Keratinocyte (primary cell): ENCODE measurements at regions not wholly inside any gene's neighbourhood (a gene's known extent, or its start where the extent isn't known, plus 50 kb on each side); places are given as distances from the start of the nearest gene placed in this dataset.
"Not testable (repeated sequence)": the region's sequence is repeated elsewhere in the genome, so short reads cannot be mapped to it uniquely, and the experiment has no call there.

ENCODE experiments used
- DNase-seq: peaks from one replicate; pipeline ENCODE4 v3.0.0-alpha.2; 2011; ENCODE audit warnings: low read depth, missing footprints, low spot score
- FAIRE-seq: peaks from 2 replicates; lab custom pipeline; 2011; peaks lifted over from hg19 to GRCh38; lab: Jason Lieb, UNC
- H2AFZ ChIP-seq: 2 replicates; pipeline ENCODE4 v1.6.0; 2012; ENCODE audit warnings: low read length, control low read depth, inconsistent platforms; ENCODE audit not compliant: control insufficient read depth
- H3K27ac ChIP-seq: 2 replicates; pipeline ENCODE4 v1.5.1; 2011; ENCODE audit warnings: low read length; ENCODE audit not compliant: control insufficient read depth, insufficient read depth
- H3K27me3 ChIP-seq: 3 replicates; pipeline ENCODE4 v1.6.0; 2011; ENCODE audit warnings: low read length; ENCODE audit not compliant: control insufficient read depth, insufficient read depth; ENCODE audit errors: extremely low read depth
- H3K36me3 ChIP-seq, 2 experiments: 2 replicates in 1 of 2; 3 replicates in 1 of 2; pipeline ENCODE4 v1.5.1; 2011; ENCODE audit warnings: low read length in 2 of 2, mild to moderate bottlenecking in 1 of 2; ENCODE audit not compliant: control insufficient read depth in 2 of 2, insufficient read depth in 2 of 2; ENCODE audit errors: extremely low read depth in 1 of 2
- H3K4me1 ChIP-seq: 3 replicates; pipeline ENCODE4 v1.5.1; 2011; ENCODE audit warnings: low read length; ENCODE audit not compliant: control insufficient read depth, insufficient read depth; ENCODE audit errors: extremely low read depth
- H3K4me2 ChIP-seq: 3 replicates; pipeline ENCODE4 v1.6.0; 2011; ENCODE audit warnings: low read depth, low read length; ENCODE audit not compliant: control insufficient read depth, insufficient read depth; ENCODE audit errors: extremely low read depth
- H3K4me3 ChIP-seq, 3 experiments: fragments of 200-600 bp in 1 of 3; sonication (generic) in 1 of 3; 2 replicates in 2 of 3; 3 replicates in 1 of 3; pipeline ENCODE4 v1.5.1; 2011 to 2016; ENCODE audit warnings: low read length in 3 of 3, mild to moderate bottlenecking in 3 of 3, control low read depth in 2 of 3, inconsistent platforms in 1 of 3, low read depth in 1 of 3, mixed read lengths in 1 of 3, mixed run types in 1 of 3, moderate library complexity in 1 of 3; ENCODE audit not compliant: control insufficient read depth in 2 of 3, insufficient read depth in 2 of 3; ENCODE audit errors: extremely low read depth in 1 of 3
- H3K79me2 ChIP-seq: 2 replicates; pipeline ENCODE4 v1.6.0; 2012; ENCODE audit warnings: low read length; ENCODE audit not compliant: control insufficient read depth, insufficient read depth
- H3K9ac ChIP-seq: 3 replicates; pipeline ENCODE4 v1.6.0; 2011; ENCODE audit warnings: low read length; ENCODE audit not compliant: control insufficient read depth, insufficient read depth; ENCODE audit errors: extremely low read depth
- H3K9me1 ChIP-seq: 3 replicates; pipeline ENCODE4 v1.6.0; 2011; ENCODE audit warnings: low read length; ENCODE audit not compliant: control insufficient read depth, insufficient read depth; ENCODE audit errors: extremely low read depth
- H3K9me3 ChIP-seq: 2 replicates; pipeline ENCODE4 v1.5.1; 2012; ENCODE audit warnings: low read depth, low read length; ENCODE audit not compliant: control insufficient read depth
- H4K20me1 ChIP-seq: 3 replicates; pipeline ENCODE4 v1.6.0; 2011; ENCODE audit warnings: low read length; ENCODE audit not compliant: control insufficient read depth, insufficient read depth; ENCODE audit errors: extremely low read depth
- CTCF ChIP-seq, 3 experiments: IDR thresholded peaks in 1 of 3; conservative IDR thresholded peaks in 1 of 3; optimal IDR thresholded peaks in 1 of 3; 2 replicates in 2 of 3; 3 replicates in 1 of 3; pipeline versions ENCODE3 to v1.5.1; 2011; ENCODE audit warnings: low read length in 3 of 3, mild to moderate bottlenecking in 3 of 3, moderate library complexity in 2 of 3, control low read depth in 1 of 3, inconsistent platforms in 1 of 3; ENCODE audit not compliant: insufficient read depth in 2 of 3; ENCODE audit errors: extremely low read depth in 1 of 3
- EZH2 ChIP-seq: IDR thresholded peaks from one replicate; pipeline ENCODE4 v1.6.1; 2012; ENCODE audit warnings: inconsistent platforms, mild to moderate bottlenecking, low read length, moderate library complexity
- dilution Hi-C: fragments of 300-500 bp; cut with MboI; formaldehyde crosslinking; loops from one replicate; pipeline ENCODE4 v1.7.0; 2020; ENCODE audit warnings: low sequenced_read_pairs; ENCODE audit not compliant: extremely low pct_ligation_motif_present

GRCh38 chr6:105688573-105688972 is 285.7 kb upstream of the PREP start:
- no peak overlapping the region for H3K27ac ChIP-seq
- TF ChIP-seq CTCF (optimal IDR thresholded peaks at IDR 0.05 in 1 of 3, IDR thresholded peaks at IDR 0.05 in 1 of 3, conservative IDR thresholded peaks at IDR 0.05 in 1 of 3; ENCODE audit: extremely low read depth in 1 of 3, insufficient read depth in 2 of 3, low read length in 3 of 3) (no peak), EZH2 (no peak)
- no peak overlapping the region for H3K4me2 ChIP-seq
- no peaks in the 10 kb centered on the region for H3K79me2 ChIP-seq
- no peaks in the 10 kb centered on the region for H3K4me1 ChIP-seq
- H3K27me3 ChIP-seq = no peaks in the 10 kb centered on the region
- H4K20me1 ChIP-seq = no peaks in the 10 kb centered on the region
- H3K9me1 ChIP-seq = no peaks in the 10 kb centered on the region
- no peak for FAIRE-seq
- H3K36me3 ChIP-seq = no peaks in the 10 kb centered on the region
- no peaks in the 10 kb centered on the region for H3K9me3 ChIP-seq
- no peak overlapping the region for H3K4me3 ChIP-seq
- dilution Hi-C loops = no loop called here
- H3K9ac ChIP-seq = no peak overlapping the region
- H2AFZ ChIP-seq = no peak overlapping the region
- no peak for DNase-seq

GRCh38 chr6:105686793-105687192 is 283.9 kb upstream of the PREP start:
- H3K27me3 ChIP-seq, H3K4me2 ChIP-seq, H3K4me3 ChIP-seq, FAIRE-seq, H3K36me3 ChIP-seq, DNase-seq, H2AFZ ChIP-seq, dilution Hi-C loops, H3K79me2 ChIP-seq, H3K9me1 ChIP-seq, H3K27ac ChIP-seq, H3K9me3 ChIP-seq, H3K9ac ChIP-seq, H3K4me1 ChIP-seq, H4K20me1 ChIP-seq: not testable (repeated sequence)

GRCh38 chr6:105681061-105681460 is 278.2 kb upstream of the PREP start:
- Histone ChIP-seq H3K9me3 (no peaks in the 10 kb centered on the region), H3K4me1 (peaks cover 3% of the 10 kb centered on the region), H3K4me3 (no peak overlapping the region), H3K9me1 (no peaks in the 10 kb centered on the region), H3K36me3 (no peaks in the 10 kb centered on the region), H3K79me2 (no peaks in the 10 kb centered on the region), H3K4me2 (no peak overlapping the region), H3K27ac (no peak overlapping the region), H3K27me3 (no peaks in the 10 kb centered on the region), H2AFZ (peak overlapping the region; percentile 65), H3K9ac (no peak overlapping the region), H4K20me1 (no peaks in the 10 kb centered on the region)
- dilution Hi-C loops = no loop called here
- DNase-seq (no peak), FAIRE-seq (no peak)
- TF ChIP-seq CTCF (optimal IDR thresholded peaks at IDR 0.05 in 1 of 3, IDR thresholded peaks at IDR 0.05 in 1 of 3, conservative IDR thresholded peaks at IDR 0.05 in 1 of 3; ENCODE audit: extremely low read depth in 1 of 3, insufficient read depth in 2 of 3, low read length in 3 of 3) = no peak
- no peak for TF ChIP-seq EZH2
